ENCODE measurements at regions not wholly inside any gene's neighbourhood (a gene's known extent, or its start where the extent isn't known, plus 50 kb on each side); places are given as distances from the start of the nearest gene placed in this dataset.

GRCh38 chr7:86956567-86956966 lies 102.9 kb downstream of the ELAPOR2 start:
- ATAC-seq = no peak
- DNase-seq = no peak
- intact Hi-C loops (cut with DNase I) = no loop called here
- Histone ChIP-seq H3K9me3 (ENCODE audit: control insufficient read depth, low read length) (no peaks in the 10 kb centered on the region), H3K27me3 (ENCODE audit: control insufficient read depth, insufficient read depth) (no peaks in the 10 kb centered on the region), H3K4me1 (ENCODE audit: control insufficient read depth, insufficient read depth, low read length) (no peaks in the 10 kb centered on the region), H3K4me3 (ENCODE audit: low read length) (no peak overlapping the region), H3K27ac (ENCODE audit: low read length) (no peak overlapping the region)
- 34% methylated on average over 4 of the region's 4 CpGs for WGBS

DNA sequence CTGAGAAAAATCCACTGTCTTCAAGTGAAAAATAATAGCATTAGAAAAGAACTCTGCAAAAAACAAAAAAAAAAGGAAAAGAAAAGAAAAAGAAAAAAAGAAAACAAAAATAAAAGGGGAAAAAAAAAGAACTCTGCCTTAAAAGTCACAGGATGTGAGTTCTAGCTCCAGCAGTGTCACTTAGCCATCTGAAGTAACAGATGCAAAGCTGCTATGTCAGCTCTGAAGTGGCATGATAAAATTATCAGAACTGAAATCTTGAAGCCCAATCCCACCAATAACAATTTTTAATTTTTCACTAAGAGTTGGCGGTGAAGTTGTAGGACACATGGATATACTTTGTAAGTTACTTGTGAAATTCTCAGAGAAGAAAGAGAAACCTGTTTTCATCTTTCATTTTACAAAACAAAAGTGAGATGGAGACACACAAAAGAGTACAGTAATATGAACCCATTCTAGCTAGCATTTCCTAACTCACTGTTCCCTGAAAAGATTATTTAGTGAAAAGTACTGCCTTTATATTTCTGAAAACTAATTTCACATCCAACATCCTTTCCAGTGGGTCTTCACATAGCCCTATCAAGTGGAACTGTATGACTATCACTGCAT lies 103.5 kb downstream of the ELAPOR2 start:
- no peak for ATAC-seq
- 97% methylated on average over 1 of the region's 1 CpG for WGBS
- intact Hi-C loops (cut with DNase I) = no loop called here

DNA sequence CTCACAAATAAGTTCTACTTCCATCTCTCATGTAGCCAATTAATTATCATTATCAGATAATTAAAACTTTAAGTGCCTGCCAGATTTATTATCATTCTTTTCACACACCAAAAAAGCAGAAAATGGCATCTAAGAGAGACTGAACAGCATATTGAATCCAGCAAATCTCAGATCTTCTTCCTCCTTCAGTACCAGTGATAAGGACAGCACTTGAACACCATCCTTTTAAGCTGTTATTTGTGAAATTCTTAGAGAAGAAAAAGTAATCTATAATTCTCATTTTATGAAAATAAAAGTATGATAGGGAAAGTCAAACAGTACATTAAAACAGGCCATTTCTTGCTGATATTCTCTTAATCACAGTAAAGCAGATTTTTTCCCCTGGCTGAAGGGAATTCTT lies 104.5 kb downstream of the ELAPOR2 start:
- intact Hi-C loops (cut with DNase I) = no loop called here
- ATAC-seq (no peak), DNase-seq (no peak)
- H3K27ac ChIP-seq (ENCODE audit: low read length) = no peak overlapping the region
- no peaks in the 10 kb centered on the region for H3K4me1 ChIP-seq (ENCODE audit: control insufficient read depth, insufficient read depth, low read length)
- H3K4me3 ChIP-seq (ENCODE audit: low read length) = no peak overlapping the region
- H3K27me3 ChIP-seq (ENCODE audit: control insufficient read depth, insufficient read depth) = no peaks in the 10 kb centered on the region
- no peaks in the 10 kb centered on the region for H3K9me3 ChIP-seq (ENCODE audit: control insufficient read depth, low read length)

More for the DNA sequence above, 103.5 kb downstream of the ELAPOR2 start:
- H3K27me3 ChIP-seq (ENCODE audit: control insufficient read depth, insufficient read depth) = no peaks in the 10 kb centered on the region
- H3K27ac ChIP-seq (ENCODE audit: low read length) = no peak overlapping the region
- no peaks in the 10 kb centered on the region for H3K4me1 ChIP-seq (ENCODE audit: control insufficient read depth, insufficient read depth, low read length)
- no peak overlapping the region for H3K4me3 ChIP-seq (ENCODE audit: low read length)
- no peaks in the 10 kb centered on the region for H3K9me3 ChIP-seq (ENCODE audit: control insufficient read depth, low read length)
- no peak for DNase-seq

GRCh38 chr7:86953653-86954336 lies 105.7 kb downstream of the ELAPOR2 start:
- ATAC-seq (no peak), DNase-seq (no peak)
- intact Hi-C loops (cut with DNase I) = no loop called here
- Histone ChIP-seq H3K27ac (ENCODE audit: low read length) (no peak overlapping the region), H3K9me3 (ENCODE audit: control insufficient read depth, low read length) (no peaks in the 10 kb centered on the region), H3K4me3 (ENCODE audit: low read length) (no peak overlapping the region), H3K27me3 (ENCODE audit: control insufficient read depth, insufficient read depth) (no peaks in the 10 kb centered on the region), H3K4me1 (ENCODE audit: control insufficient read depth, insufficient read depth, low read length) (peaks cover 2% of the 10 kb centered on the region)
- 74% methylated on average over 3 of the region's 3 CpGs for WGBS

DNA sequence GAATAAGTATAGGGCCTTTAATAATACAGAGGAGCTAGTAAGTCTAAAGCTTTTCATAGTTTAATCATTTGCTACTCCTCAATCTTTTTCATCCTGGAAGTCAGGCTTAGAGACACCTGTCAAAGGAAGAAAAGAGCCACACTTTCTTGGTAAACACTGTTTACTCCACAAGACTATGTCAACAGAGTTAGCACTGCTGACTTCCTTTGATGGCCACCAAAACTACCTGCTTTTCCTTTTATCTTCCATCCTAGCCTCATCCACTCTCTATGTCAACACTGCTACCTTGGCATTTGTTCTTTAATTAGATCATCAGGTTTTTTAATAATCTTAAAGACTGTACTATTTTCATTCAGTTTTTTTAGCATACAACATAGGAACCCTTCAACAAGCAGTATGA lies 106.2 kb downstream of the ELAPOR2 start:
- Histone ChIP-seq H3K4me3 (ENCODE audit: low read length) (no peak overlapping the region), H3K27me3 (ENCODE audit: control insufficient read depth, insufficient read depth) (no peaks in the 10 kb centered on the region), H3K27ac (ENCODE audit: low read length) (no peak overlapping the region), H3K9me3 (ENCODE audit: control insufficient read depth, low read length) (no peaks in the 10 kb centered on the region), H3K4me1 (ENCODE audit: control insufficient read depth, insufficient read depth, low read length) (peaks cover 2% of the 10 kb centered on the region)
- no peak for DNase-seq
- intact Hi-C loops (cut with DNase I) = no loop called here
- ATAC-seq = no peak

GRCh38 chr7:86951895-86952294 lies 107.6 kb downstream of the ELAPOR2 start:
- no peak overlapping the region for H3K4me3 ChIP-seq (ENCODE audit: low read length)
- ATAC-seq = no peak
- H3K4me1 ChIP-seq (ENCODE audit: control insufficient read depth, insufficient read depth, low read length) = peaks cover 8% of the 10 kb centered on the region
- DNase-seq = no peak
- intact Hi-C loops (cut with DNase I) = no loop called here
- no peaks in the 10 kb centered on the region for H3K27me3 ChIP-seq (ENCODE audit: control insufficient read depth, insufficient read depth)
- no peak overlapping the region for H3K27ac ChIP-seq (ENCODE audit: low read length)
- no peaks in the 10 kb centered on the region for H3K9me3 ChIP-seq (ENCODE audit: control insufficient read depth, low read length)

DNA sequence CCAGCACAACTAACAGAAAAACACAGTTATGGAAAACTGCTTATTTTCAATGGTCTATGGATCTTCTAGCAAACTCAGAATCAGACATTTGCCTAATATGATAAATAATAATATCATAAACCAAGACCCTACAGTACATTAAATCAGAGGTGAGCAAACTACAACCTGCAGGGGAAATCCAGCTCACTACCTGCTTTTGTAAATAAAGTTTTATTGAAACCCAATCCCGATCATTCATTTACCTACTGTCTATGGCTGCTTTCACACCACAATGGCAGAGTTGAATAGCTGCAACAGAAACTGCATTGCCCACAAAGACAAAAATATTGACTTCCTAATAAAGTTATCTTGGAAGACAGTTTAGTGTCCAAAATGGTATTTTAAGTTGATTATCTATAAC lies 108.5 kb downstream of the ELAPOR2 start:
- DNase-seq (no peak), ATAC-seq (no peak)
- H3K27me3 ChIP-seq (ENCODE audit: control insufficient read depth, insufficient read depth) = no peaks in the 10 kb centered on the region
- H3K4me3 ChIP-seq (ENCODE audit: low read length) = no peak overlapping the region
- WGBS = 97% methylated on average over 1 of the region's 1 CpG
- intact Hi-C loops (cut with DNase I) = no loop called here
- H3K4me1 ChIP-seq (ENCODE audit: control insufficient read depth, insufficient read depth, low read length) = peaks cover 8% of the 10 kb centered on the region
- H3K9me3 ChIP-seq (ENCODE audit: control insufficient read depth, low read length) = no peaks in the 10 kb centered on the region
- H3K27ac ChIP-seq (ENCODE audit: low read length) = no peak overlapping the region

GRCh38 chr7:86950360-86950759 lies 109.1 kb downstream of the ELAPOR2 start:
- WGBS = 89% methylated on average over 4 of the region's 4 CpGs
- Histone ChIP-seq H3K27ac (ENCODE audit: low read length) (no peak overlapping the region), H3K27me3 (ENCODE audit: control insufficient read depth, insufficient read depth) (no peaks in the 10 kb centered on the region), H3K9me3 (ENCODE audit: control insufficient read depth, low read length) (no peaks in the 10 kb centered on the region), H3K4me3 (ENCODE audit: low read length) (no peak overlapping the region), H3K4me1 (ENCODE audit: control insufficient read depth, insufficient read depth, low read length) (peaks cover 8% of the 10 kb centered on the region)
- DNase-seq (peak in 1 of 3 donors; percentile 36), ATAC-seq (no peak)
- intact Hi-C loops (cut with DNase I) = no loop called here

GRCh38 chr7:86949779-86950260 lies 109.6 kb downstream of the ELAPOR2 start:
- ATAC-seq (no peak), DNase-seq (no peak)
- no peak overlapping the region for H3K4me3 ChIP-seq (ENCODE audit: low read length)
- no peak overlapping the region for H3K27ac ChIP-seq (ENCODE audit: low read length)
- H3K9me3 ChIP-seq (ENCODE audit: control insufficient read depth, low read length) = no peaks in the 10 kb centered on the region
- H3K4me1 ChIP-seq (ENCODE audit: control insufficient read depth, insufficient read depth, low read length) = peaks cover 8% of the 10 kb centered on the region
- intact Hi-C loops (cut with DNase I) = loop anchor here in 1 of 4 donors (5.0 to 10.0 kb wide), 2 partner anchors 47 to 105 kb away; partner anchors contain the start of gene ELAPOR2
- WGBS = 91% methylated on average over 3 of the region's 3 CpGs
- H3K27me3 ChIP-seq (ENCODE audit: control insufficient read depth, insufficient read depth) = no peaks in the 10 kb centered on the region

- WGBS = 88% methylated on average over 7 of the region's 7 CpGs
- no peak overlapping the region for H3K4me3 ChIP-seq (ENCODE audit: low read length)
- intact Hi-C loops (cut with DNase I) = loop anchor here in 1 of 4 donors (5.0 to 10.0 kb wide), 2 partner anchors 48 to 106 kb away; partner anchors contain the start of gene ELAPOR2
These were observed 110.2 kb downstream of the ELAPOR2 start for GRCh38 chr7:86949052-86949778.

DNA sequence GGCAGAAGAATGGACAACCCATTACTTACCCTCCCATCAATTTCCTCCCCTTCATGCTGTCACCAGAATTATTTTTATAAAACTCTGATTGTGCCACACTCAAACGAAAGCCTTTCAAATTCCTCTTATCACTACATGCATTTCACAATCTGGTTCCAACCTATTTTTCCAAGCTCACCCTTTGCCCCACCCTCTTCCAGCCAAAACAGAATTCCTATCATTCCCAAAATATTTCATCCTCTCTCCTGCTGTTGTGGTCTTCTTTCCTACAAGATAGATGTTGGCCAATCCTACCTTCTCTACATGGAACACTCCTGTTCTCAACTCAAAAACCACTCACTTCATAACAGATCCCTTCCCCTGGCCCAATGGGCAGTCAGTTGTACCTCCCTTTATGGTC lies 111.5 kb downstream of the ELAPOR2 start:
- ATAC-seq (no peak), DNase-seq (no peak)
- Histone ChIP-seq H3K27ac (ENCODE audit: low read length) (no peak overlapping the region), H3K9me3 (ENCODE audit: control insufficient read depth, low read length) (no peaks in the 10 kb centered on the region), H3K4me3 (ENCODE audit: low read length) (no peak overlapping the region), H3K4me1 (ENCODE audit: control insufficient read depth, insufficient read depth, low read length) (peaks cover 8% of the 10 kb centered on the region), H3K27me3 (ENCODE audit: control insufficient read depth, insufficient read depth) (no peaks in the 10 kb centered on the region)
- 13% methylated on average over 1 of the region's 1 CpG for WGBS
- intact Hi-C loops (cut with DNase I) = loop anchor here in 1 of 4 donors (5.0 to 10.0 kb wide), 2 partner anchors 49 to 107 kb away; partner anchors contain the start of gene ELAPOR2

More at GRCh38 chr7:86949052-86949778, 110.2 kb downstream of the ELAPOR2 start:
- Histone ChIP-seq H3K4me1 (ENCODE audit: control insufficient read depth, insufficient read depth, low read length) (peaks cover 8% of the 10 kb centered on the region), H3K27me3 (ENCODE audit: control insufficient read depth, insufficient read depth) (no peaks in the 10 kb centered on the region), H3K27ac (ENCODE audit: low read length) (no peak overlapping the region), H3K9me3 (ENCODE audit: control insufficient read depth, low read length) (no peaks in the 10 kb centered on the region)
- no peak for ATAC-seq
- peak in 1 of 3 donors; percentile 37 for DNase-seq

All from right cardiac atrium (tissue), 5 donors.